ENCODE measurements at regions not wholly inside any gene's neighbourhood (a gene's known extent, or its start where the extent isn't known, plus 50 kb on each side); places are given as distances from the start of the nearest gene placed in this dataset.

DNA sequence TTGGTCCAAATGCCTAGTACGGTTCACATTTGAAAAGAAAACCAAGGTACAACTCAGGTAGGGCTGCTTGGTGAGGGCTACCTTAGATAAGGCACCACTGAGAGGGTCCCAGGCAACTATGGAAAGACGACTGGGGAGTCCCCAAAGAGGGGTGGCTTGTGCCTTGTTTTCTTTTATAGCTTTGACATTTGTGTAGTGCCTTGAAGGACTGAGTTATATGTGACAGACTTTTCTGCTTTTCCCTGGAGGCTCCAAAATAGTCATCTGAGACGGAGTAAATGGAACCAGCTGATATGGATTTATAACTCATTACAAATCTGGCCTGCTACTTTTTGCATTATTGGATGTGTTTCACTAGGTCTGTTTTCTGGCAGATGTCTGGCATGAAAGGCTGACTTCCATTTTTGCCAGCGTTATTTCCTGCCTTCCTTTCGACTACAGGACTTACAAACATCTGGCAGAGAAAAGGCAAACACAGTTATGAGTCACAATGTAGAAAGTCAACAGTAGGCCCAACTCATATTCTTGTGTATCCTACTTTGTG, 88.2 kb upstream of the IMMP2L start:
- H3K27me3 ChIP-seq (ENCODE audit: insufficient read depth, low read length): no peaks in the 10 kb centered on the region
- H2AFZ ChIP-seq (ENCODE audit: low read length): no peak overlapping the region
- H3K4me2 ChIP-seq (ENCODE audit: insufficient read depth, insufficient read length, low read length): no peak overlapping the region
- no peaks in the 10 kb centered on the region for H3K79me2 ChIP-seq (ENCODE audit: insufficient read depth, low read length)
- no peaks in the 10 kb centered on the region for H4K20me1 ChIP-seq (ENCODE audit: control insufficient read depth, insufficient read depth, insufficient read length)
- peaks cover 4 to 11% (median 6%) of the 10 kb centered on the region in 3 experiments; a peak in 5 of 7 replicates for H3K36me3 Mint-ChIP-seq (ENCODE audit: insufficient read depth in 1 of 3, low read depth in 3 of 3)
- TF ChIP-seq, protein P1, sequence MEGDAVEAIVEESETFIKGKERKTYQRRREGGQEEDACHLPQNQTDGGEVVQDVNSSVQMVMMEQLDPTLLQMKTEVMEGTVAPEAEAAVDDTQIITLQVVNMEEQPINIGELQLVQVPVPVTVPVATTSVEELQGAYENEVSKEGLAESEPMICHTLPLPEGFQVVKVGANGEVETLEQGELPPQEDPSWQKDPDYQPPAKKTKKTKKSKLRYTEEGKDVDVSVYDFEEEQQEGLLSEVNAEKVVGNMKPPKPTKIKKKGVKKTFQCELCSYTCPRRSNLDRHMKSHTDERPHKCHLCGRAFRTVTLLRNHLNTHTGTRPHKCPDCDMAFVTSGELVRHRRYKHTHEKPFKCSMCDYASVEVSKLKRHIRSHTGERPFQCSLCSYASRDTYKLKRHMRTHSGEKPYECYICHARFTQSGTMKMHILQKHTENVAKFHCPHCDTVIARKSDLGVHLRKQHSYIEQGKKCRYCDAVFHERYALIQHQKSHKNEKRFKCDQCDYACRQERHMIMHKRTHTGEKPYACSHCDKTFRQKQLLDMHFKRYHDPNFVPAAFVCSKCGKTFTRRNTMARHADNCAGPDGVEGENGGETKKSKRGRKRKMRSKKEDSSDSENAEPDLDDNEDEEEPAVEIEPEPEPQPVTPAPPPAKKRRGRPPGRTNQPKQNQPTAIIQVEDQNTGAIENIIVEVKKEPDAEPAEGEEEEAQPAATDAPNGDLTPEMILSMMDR (conservative IDR thresholded peaks at IDR 0.05): no peak
- H3K9me3 Mint-ChIP-seq: peaks cover 12 to 29% of the 10 kb centered on the region in 2 experiments
- H3K56ac ChIP-seq (ENCODE audit: insufficient read length, low read depth, low read length): no peak overlapping the region
- H3K27me3 Mint-ChIP-seq (ENCODE audit: low read depth): peaks cover 2% of the 10 kb centered on the region
- H3K27ac ChIP-seq (ENCODE audit: insufficient read length, low read depth, low read length): no peak overlapping the region
- H2AK5ac ChIP-seq (ENCODE audit: insufficient read length, low read length): no peak overlapping the region
- no peak overlapping the region for H2BK12ac ChIP-seq (ENCODE audit: insufficient read length, low read depth, low read length)
- H3K9ac ChIP-seq (ENCODE audit: extremely low read depth, insufficient read length, low read length): no peak overlapping the region
- no peak overlapping the region for H3K23ac ChIP-seq (ENCODE audit: insufficient read length, low read depth, low read length)
- H3K27ac Mint-ChIP-seq: no peak overlapping the region
- no peak overlapping the region for H3K18ac ChIP-seq (ENCODE audit: insufficient read length, low read depth, low read length)
- peaks cover 0 to 4% of the 10 kb centered on the region in 2 experiments; a peak in 2 of 4 replicates for H3K4me1 Mint-ChIP-seq
- no peak overlapping the region for H3K4me3 Mint-ChIP-seq
- peaks cover 6% of the 10 kb centered on the region for H3K9me3 ChIP-seq (ENCODE audit: control insufficient read depth, low read depth, low read length)
- no peak overlapping the region for H2BK15ac ChIP-seq (ENCODE audit: low read depth, low read length)
- no peak overlapping the region for H4K5ac ChIP-seq (ENCODE audit: insufficient read length, low read depth, low read length)
- no peak for DNase-seq
- H2BK5ac ChIP-seq (ENCODE audit: insufficient read length, low read length): no peak overlapping the region
- no peak overlapping the region for H2BK120ac ChIP-seq (ENCODE audit: low read depth, low read length, poor library complexity, severe bottlenecking)
- no peaks in the 10 kb centered on the region for H3K23me2 ChIP-seq (ENCODE audit: insufficient read length, low read depth, low read length, poor library complexity, severe bottlenecking)
- WGBS (ENCODE audit: extremely low coverage, insufficient read length, low lambda C conversion rate): no CpG with 5 or more reads among the region's 5 CpGs
- no peak overlapping the region for H3K14ac ChIP-seq (ENCODE audit: insufficient read depth, low read length)
- H3K4ac ChIP-seq (ENCODE audit: low read depth, low read length): no peak overlapping the region
- H3T11ph ChIP-seq (ENCODE audit: low read length): no peak overlapping the region
- no peak overlapping the region for H2BK20ac ChIP-seq (ENCODE audit: low read depth, low read length, poor library complexity, severe bottlenecking)
- H4K8ac ChIP-seq (replicated peaks; ENCODE audit: insufficient read length, low read depth, low read length): no peak overlapping the region
- H3K4me1 ChIP-seq (ENCODE audit: insufficient read depth, low read length): no peaks in the 10 kb centered on the region
- no peak overlapping the region for H4K91ac ChIP-seq (ENCODE audit: insufficient read length, low read depth, low read length)
- H3K79me1 ChIP-seq (ENCODE audit: insufficient read depth, low read depth, low read length, poor library complexity, severe bottlenecking): no peaks in the 10 kb centered on the region
